Stimulated activated CD4-positive, alpha-beta T cell treated with anti-CD3 and anti-CD28 coated beads, Interleukin-15, amount 100 ng/mL, for 1 hour (primary cell): ENCODE measurements at regions not wholly inside any gene's neighbourhood (a gene's known extent, or its start where the extent isn't known, plus 50 kb on each side); places are given as distances from the start of the nearest gene placed in this dataset.
"Not testable (repeated sequence)": the region's sequence is repeated elsewhere in the genome, so short reads cannot be mapped to it uniquely, and the experiment has no call there.

ENCODE experiments used
- DNase-seq, 2 donors: peaks; one replicate each; pipeline ENCODE4 v3.0.0-alpha.2; 2020; ENCODE audit warnings: low read depth in 1 of 2, low spot score in 1 of 2

GRCh38 chr5:156170351-156170961 is 156.5 kb upstream of the SGCD start:
- DNase-seq, result no peak

GRCh38 chr5:156174225-156174624 is 152.7 kb upstream of the SGCD start:
- DNase-seq, result no peak

GRCh38 chr5:156178117-156178516 is 148.8 kb upstream of the SGCD start:
- DNase-seq, result no peak

- DNase-seq, result no peak
Measured at GRCh38 chr5:156181656-156182055, 145.3 kb upstream of the SGCD start.

- DNase-seq, result no peak
Measured at GRCh38 chr5:156182174-156182967, 144.6 kb upstream of the SGCD start.

DNA sequence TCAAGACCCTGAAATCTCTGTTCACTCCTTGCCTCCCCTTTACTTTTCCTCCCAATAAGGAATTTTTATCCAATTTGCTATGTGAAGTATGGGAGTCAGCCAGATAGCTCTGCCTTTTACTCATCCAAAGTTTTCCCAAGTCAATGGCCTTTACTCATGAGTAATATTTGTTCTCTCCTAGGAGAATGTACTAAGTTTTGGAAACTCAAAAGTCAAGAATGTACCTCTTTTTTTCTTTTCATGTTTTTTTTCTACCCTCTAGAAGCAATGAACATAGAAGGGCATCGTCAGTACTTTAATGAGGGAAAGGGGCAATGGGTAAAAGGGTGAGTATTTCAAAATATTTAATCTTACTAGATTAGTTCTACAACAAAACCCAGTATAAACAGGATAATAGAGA is 140.2 kb upstream of the SGCD start:
- DNase-seq, result no peak

DNA sequence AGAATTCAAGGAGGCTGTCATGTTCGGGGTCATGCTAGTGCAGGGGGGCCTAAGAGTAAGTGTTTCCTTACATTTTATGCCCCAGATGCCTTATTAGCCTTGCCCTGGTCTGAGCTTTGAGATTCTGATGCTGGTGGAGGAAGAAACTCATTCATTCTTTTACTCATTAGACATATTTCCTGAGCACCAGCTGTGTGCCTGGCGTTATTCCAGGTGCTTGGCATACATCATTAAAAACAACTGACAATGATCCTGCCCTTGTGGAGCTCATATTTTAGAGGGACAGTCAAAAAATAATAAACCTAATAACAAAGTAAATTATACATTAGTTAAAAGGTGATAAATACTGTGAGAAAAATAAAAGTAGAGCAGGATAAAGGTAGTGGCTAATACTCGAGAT is 138.9 kb upstream of the SGCD start:
- no peak for DNase-seq

DNA sequence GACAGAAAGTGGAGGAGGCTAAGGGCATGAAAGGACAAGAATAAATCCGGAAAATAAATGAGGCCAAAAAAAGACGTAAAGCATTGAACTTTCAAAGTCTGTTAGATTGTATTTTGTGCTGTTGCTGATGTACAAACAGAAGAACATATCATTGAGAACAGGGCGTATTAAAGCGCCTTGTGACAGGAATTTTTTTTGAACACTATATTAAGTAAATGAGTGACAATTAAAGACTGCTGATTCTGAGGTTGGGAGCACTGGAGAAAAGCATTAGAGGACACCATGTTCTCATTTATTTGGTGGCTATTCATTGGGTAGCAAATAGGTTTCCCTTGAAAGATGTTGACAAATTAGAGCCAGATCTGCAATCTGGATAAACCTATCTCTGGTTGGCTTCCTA is 137.3 kb upstream of the SGCD start:
- DNase-seq, result no peak

DNA sequence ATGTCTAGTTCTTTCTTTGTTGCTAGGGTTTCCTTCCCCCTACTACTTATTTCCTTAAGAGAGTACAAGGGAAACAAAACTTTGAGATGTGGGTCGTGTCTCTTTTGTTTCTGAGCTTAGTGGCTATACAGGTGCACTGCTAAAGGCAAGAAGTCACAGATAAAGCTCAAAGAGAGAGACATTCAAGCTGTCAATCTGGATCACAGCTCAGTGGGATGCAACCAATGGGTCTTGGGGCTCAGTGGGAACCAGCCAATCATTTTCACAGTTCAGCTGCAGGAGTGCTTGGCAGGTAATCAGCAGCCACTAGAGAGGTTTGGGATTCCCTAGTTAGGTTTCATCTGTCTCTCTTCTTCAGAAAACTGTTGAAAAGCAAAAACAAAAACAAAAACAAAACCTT is 135.4 kb upstream of the SGCD start:
- no peak for DNase-seq

DNA sequence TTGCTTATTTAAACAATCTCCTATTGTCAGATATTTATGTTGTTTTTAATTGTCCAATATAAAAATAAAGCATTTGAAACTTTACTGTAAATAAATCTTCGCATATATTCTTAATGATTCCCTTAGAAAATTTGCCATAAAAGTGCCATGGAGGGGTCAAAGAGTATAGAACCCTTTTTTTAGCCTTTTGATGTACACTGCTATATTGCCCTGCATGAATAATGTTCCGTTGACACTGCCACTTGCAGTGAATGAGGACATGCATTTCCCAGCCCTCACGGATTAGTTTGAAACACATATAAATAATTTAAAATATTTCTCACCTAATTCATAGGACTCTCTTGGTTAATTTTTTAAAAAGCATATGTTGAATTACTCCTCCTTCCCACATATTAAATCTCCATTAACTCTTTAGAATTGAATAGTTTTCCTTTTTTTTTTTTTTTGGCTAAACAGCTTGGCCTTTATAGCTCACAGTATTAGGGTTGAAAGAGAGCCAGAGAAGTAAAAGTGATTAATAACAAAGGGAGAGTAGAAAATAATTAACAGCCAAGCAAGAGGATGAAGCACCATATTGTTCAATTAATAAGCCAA is 129.8 kb upstream of the SGCD start:
- DNase-seq, result no peak

DNA sequence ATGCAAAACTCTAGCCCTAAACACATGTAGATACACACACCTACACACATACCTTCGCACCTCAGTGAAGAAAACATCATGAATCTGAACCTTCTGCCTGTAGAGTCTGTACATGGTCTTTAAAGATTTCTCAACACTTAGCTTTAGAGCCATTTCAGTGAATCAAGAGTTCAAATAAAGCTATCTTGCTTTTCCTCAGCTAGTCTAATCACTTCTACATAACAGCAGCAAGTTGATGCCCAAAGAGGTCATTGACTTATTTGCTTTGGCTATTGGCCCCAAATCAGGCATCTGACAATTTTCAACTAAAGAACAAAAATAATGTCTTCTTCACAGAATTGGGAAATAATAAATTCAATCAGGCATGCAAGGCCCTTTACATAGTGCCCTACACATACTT is 127.9 kb upstream of the SGCD start:
- no peak for DNase-seq

DNA sequence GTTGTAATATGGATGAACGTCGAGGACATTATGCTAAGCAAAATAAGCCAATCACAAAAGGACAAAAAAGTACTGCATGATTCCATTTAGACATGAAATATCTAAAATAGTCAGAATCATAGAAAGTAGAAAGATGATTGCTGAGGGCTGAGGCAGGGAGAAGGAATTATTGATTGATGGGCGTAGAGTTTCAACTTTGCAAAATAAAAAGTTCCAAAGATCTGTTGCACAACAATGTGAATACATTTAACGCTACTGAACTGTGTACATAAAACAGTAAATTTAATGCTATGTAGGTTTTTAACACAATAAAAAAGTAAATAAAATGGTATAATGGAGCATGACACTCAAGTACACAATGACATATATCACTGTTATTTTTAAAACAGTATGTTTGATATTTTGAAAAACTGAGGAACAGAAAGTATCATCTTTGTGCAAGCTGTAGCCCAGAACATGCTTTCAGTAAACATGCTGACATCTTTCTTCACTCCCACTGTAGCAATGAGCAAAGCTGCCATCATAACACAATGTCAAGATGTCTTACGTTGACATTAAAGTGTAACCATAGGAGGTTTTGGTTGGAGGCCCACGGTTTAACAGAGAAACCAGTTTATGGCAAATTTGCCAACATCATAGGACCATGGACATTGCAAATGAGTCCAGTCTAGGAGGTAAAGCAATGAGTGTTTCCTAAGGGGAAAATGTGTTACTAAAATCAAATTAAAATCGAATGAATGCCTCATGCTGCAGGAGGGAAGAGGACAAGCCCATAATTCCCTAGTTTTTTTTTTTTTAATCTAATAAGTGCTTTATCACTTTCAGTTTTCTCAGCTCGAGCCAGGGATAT is 125.8 kb upstream of the SGCD start:
- DNase-seq, result no peak

- DNase-seq, result no peak
Measured at GRCh38 chr5:156201788-156202403, 125.1 kb upstream of the SGCD start.

DNA sequence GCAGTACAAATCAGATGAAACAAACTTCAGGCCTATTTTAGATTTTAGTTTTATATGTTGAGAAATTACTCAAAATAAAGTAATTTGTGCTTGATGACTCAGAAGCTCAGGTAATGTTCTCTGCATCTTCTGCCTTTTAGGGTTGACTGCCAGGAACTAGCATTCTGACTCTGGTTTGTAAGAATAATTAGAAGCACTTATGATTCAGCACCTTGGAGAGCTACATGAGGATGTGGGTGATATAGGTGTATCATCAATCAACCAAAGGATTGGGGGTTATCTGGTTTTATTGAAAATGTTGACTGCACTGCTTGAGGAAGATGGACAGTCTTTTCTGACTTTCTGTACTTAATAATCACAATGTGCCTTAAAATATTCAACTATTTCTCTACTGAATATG is 118.7 kb upstream of the SGCD start:
- no peak for DNase-seq

DNA sequence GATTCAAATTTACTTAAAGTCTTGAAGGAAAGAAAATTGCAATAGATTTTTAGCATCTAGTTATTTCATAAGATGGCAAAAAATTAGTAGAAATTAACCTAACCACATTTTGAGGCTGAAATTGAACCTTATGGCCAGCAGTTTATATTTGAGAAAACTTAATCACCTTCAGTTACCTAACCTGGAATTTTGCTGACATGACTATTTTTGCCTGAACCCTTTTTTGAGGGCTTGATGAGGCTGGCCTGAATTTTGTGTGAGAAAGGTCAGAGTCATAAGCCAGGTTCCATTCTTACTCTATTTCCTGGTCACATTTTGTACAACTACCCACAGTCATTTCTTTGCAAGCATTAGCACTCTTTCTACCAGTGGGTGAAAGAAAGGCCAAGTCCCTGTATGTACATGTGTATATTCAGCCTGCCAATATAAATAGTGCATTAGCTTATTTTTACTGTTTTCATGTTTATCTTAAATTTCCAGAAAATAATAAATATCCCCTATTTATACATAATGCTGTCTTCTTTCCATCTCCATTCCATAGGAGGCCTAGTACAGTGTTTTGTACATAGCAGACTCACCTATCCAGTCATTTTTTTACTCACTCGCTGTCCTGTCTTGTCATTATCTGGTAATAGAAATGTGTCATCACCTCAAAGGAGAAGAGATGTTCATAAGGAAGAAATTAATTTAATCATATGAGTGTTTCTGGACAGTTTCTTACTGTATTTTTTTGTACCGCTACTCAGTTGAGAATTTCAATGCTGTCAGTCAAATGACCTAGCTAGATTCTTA is 108.4 kb upstream of the SGCD start:
- DNase-seq, result no peak

GRCh38 chr5:156219483-156220005 is 107.4 kb upstream of the SGCD start:
- DNase-seq, result no peak

GRCh38 chr5:156221816-156222215 is 105.1 kb upstream of the SGCD start:
- no peak for DNase-seq

GRCh38 chr5:156223547-156223946 is 103.4 kb upstream of the SGCD start:
- no peak for DNase-seq

- not testable (repeated sequence) for DNase-seq
Measured at GRCh38 chr5:156226485-156226884, 100.5 kb upstream of the SGCD start.

- no peak for DNase-seq
Measured at GRCh38 chr5:156230887-156231286, 96.1 kb upstream of the SGCD start.
